Ecto neural progenitor cell (in vitro differentiated cells): ENCODE measurements at regions not wholly inside any gene's neighbourhood (a gene's known extent, or its start where the extent isn't known, plus 50 kb on each side); places are given as distances from the start of the nearest gene placed in this dataset.

ENCODE experiments used
- DNase-seq: peaks from one replicate; pipeline ENCODE4 v3.0.0-alpha.2; 2018; ENCODE audit warnings: low spot score

DNA sequence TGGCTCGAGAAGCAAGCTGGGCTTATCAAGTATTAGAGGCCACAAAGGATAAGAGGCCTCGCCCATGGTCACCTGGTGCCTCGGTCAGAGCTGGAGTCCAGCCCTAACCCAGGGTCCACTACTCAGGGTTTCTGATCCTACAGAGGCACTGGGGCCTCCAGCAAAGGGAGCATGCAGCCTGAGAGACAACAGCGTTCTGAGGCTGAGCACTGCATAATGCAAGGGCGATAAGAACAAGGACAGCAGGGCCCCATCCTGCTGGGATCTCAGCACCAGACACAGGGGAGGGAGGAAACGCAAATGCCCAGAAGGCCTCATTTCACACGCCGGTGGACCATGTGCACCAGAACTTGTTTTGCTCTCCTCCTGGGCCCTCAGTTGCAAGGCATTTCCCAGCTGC, 63.0 kb downstream of the C5orf15 start:
- no peak for DNase-seq

DNA sequence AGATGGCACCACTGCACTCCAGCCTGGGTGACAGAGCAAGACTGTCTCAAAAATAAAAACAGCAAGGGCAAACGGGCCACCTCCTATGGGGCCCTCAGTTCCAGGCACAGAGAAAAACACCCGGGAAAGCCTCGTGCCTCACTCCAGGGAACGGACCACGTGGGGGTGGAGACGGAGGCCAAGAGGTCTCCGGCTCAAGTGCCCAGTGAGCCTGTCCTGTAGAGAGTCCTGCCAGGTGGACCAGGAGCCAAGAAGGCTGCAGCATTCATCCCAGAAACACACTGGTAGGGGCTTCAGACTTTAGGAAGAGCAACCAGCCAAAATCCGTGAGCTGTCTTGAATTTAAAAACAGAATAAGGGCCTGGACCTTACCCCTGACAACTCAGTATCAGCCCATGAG, 63.8 kb downstream of the C5orf15 start:
- DNase-seq, result no peak

DNA sequence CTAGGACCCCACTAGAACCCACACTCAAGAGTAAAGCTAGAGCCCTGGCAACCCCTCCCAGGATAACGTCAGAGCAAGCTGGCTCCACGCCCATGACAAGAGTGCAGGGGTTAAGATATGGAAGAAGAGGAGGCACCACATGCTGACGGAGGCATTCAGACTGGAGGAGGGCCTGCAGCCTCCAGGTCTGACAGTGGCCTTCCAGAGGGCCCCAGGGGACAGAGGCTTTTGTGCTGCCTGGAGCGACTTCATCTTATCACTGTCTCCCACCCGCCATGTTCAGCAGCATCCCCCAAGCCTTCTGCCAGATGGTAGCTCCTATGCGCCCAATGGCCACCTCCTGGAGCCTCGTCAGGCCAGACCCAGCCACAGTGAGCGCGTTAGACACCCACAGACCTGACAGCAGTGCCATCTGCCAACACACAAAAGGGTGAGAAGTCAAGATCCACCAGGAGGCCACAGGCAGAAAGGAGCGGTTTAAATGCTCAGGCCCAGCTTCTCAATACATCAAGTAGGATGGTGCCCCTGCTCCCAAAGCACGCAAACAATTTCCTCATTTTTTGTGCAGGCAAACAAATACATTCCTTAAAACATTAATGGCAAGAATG, 65.8 kb downstream of the C5orf15 start:
- DNase-seq, result no peak

DNA sequence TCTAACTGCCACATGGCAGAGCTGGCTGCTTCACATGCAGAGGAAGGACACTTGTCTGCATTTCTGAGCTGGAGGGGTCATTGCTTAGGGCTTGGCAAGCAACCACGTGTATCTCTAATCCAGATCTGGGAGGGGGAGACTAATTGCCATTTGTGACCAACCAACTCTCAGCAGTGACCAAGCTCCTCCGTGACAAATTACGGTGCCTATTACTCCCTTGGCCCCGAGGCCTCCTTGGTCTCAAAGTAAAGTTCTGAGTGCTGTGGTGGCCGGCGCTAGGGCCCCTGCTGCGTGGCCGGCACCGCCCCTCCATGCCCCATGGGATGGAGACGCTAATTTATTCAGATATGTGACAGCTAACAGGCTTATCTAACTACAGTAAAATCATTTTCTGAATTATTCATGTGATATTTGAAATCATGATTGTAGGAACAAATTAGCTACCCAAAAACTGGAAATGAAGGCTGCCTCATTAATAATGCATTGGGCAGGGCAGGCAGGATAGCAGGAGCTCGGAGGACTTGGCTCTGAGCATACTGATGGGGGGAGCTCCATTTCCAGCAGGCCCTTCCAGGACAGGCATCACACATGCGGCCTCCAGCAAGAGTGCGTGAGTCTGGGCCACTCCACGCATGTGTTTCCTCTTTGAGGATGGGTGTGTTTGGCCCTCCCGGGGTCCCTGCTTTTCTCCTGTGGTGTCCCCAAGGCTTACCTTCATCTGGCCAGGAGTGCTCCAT, 67.7 kb downstream of the C5orf15 start:
- DNase-seq, result no peak

DNA sequence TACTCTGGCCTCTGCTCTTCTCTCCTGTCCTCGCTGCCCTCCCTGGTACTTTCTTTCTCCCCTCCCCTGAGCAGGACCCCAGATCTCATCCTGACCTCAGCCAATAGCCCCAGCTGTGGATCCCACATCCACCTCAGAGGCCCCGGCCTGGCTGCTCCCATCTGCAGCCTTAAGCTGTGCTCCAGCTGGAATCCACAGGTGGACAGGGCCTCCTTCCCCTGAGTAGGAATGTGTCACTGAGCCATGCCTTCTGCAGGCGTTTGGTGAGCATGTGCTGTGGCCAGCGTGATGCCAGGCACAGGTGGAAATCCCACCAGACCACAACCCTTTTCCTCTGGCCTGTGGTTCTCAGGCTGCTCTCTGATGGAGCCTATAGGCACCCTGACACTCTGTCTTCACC, 68.9 kb downstream of the C5orf15 start:
- no peak for DNase-seq

DNA sequence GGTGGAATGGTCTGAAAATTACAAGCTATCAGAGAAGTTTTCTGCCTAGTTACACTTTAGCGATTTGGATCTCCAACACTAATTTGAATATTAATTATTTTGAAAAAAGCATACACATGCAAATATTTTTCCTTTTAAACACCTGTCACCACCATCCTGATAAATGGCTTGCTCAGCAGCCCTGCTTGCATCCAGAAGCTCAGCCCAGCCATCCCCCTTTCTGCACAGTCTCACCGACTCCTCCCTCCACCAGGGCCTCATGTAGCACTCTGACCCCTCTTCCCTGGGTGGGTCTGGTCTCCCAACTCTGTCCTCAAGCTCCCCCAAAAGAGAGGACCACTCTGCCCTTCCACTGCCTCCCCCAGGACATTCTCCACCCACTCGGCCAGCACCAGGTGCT, 70.0 kb downstream of the C5orf15 start:
- no peak for DNase-seq

DNA sequence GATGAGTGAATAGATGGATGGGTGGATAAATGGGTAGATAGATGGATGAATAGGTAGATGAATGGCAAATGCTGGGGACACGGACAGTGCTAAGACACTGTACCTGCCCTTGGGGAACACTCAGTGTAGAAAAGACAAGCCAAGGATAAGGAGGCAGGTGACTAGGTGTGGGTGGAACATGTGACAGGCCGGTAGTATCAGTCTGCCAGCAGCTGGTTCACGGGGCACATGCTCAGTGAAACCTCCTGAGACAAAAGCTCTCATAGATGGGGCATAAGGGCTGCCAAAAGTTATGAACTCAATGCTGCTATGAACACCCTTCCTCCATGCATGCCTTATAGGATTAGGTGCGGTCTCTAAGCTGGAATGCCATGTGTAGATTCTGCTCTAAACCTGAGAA, 71.0 kb downstream of the C5orf15 start:
- no peak for DNase-seq

DNA sequence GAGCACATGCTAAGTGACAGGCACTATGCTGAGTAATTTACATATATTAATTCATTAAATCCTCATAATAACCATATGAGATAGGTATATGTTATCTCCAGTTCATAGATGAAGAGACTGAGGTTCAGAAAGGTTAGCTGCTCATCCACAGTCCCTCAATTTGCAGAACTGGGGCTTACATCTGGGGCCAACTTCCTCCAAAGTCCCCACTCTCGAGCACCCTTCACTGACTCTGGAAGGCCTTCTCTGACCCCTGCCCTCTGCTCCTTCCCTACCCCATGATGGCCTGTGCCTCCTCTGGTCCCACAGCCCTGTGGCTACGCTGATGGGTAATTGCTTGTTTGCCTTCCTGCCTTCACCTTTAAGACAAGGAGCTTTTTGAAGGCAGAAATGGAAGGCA, 71.6 kb downstream of the C5orf15 start:
- no peak for DNase-seq

DNA sequence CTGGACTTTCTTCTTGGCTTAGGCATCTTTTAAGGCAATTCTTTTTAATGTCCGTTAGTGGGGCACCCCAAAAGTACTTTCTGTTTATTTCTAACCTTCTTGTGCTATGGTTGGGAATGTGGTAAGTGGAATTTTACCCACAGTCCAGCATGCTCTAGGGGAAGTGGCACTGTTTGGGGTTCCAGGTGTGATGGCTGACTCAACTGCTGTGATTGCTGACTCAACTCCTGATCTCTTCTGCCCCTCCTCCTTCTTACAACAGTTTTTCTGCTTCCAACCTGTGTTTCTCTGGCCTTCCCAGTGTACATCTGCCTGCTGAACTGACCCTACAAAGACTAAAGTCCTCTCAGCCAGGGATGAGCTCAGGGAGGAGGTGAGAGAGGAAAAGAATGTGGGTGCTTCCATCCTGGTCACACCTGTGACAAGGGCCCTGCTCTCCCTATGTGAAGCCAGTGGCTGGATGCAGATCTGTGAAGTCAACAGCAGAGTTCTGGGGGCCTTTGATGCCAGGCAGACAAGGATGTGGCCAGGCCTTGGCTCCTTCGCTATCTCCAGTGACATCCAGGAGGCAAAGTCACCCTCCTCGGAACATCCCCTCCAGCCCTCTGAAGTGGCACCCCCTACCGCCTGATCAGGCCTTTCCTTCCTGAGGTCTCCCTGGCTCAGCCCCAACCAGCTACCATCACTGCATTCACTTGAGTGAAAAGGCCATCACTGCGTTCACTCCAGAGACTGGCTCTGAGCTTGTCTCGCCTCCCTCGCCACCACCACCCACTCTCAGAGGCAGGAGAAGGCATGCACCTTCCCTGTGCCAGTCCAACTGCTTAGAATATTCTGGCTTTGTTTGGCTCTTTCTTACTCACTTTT, 72.2 kb downstream of the C5orf15 start:
- no peak for DNase-seq

DNA sequence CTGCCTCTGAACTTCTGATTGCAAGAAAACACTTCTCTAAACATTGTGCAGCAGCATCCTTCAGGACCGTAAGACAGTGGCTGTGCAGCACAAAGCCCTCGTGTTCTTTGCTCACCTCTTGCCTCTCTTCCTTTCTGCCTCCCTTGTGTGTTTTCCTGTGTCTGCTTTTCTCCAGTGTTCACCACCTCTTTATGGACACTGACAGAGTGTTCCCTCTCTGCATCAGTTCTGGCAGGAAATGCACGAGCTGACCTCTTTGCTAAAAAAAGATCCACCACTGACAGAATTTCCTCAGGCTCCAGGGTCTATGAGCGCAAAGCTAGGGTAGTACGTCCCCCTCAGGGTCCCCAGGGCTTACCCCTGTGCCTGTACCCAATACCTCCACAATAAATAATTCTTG, 74.3 kb downstream of the C5orf15 start:
- DNase-seq, result no peak

DNA sequence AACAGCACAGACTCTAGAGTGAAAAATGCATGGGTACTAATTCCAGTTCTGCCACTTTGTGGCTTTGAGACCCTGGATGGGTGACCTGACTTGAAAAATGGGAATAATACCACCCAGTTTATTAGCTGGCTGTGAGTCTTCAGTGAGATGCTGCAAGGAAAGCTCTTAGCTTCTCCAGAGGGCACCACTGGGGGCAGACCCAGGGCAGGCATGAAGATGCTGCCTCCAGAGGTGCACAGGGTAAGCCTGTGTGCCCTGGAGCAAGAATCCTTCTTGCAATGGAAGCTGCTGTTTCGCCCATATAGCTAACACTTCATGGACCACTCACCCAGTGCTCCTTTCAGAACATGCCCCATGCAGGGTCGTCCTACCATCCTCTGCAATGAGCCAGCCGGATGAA, 75.7 kb downstream of the C5orf15 start:
- no peak for DNase-seq

DNA sequence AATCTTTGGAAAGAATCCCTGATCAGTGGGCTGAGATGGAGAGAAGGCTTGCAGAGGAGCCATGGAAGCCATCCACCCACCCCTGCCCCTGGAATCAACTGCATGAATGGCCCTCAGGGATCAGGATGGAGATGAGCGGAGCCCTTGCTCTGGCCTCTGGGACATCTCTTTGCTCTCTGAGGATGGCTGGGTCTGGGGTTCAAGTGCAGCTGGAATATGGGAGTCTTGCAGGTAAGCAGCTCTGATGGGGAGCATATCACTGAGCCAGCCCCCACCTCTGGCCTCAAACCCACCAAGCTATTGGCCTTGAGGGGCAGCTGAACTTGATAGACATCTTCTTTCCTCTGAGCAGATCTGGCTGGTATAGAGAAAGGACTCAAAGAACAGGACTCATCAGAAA, 76.1 kb downstream of the C5orf15 start:
- no peak for DNase-seq

DNA sequence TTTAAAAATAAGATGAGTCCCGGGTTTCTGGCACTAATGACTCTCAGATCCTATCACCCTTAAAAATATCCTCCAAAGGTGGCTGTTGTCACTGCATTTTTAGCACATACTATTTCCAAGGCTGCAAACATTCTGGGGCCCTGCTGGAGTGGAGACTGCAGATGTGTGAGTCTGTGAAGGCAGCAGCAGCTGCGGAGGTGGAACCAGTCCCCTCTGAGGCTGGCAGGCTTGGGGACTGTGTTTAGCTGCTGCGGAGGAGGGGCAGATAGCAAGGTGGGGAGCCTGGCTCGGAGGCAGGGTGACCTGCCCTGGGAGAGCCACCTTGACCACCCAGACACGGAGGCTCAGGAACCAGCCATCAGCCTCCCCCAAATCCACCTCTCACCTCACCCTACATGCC, 77.0 kb downstream of the C5orf15 start:
- no peak for DNase-seq

DNA sequence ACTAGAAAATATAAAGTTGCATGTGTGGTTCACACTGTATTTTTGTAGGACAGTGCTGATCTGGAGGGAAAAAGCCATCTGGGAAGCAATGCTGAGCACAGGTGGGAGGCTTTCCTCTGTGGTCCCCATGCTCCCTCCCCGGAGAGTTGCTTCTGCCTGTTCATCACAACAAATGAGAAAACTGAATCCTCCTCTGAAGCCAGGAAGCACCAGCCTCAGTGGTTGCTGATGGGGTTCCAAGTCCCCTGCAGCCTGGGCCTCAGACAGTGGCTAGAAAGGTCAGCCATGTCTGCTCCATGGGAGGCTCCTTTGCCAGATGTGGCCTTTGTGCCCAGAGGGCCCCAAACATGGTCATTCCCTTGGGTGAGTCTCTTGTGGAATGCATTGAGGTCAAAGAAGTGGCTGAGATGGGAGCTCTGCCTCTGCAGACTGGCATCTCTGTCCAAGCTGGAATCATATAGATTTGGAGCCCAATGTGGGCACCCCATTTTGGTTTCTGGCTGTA, 77.6 kb downstream of the C5orf15 start:
- DNase-seq, result no peak

DNA sequence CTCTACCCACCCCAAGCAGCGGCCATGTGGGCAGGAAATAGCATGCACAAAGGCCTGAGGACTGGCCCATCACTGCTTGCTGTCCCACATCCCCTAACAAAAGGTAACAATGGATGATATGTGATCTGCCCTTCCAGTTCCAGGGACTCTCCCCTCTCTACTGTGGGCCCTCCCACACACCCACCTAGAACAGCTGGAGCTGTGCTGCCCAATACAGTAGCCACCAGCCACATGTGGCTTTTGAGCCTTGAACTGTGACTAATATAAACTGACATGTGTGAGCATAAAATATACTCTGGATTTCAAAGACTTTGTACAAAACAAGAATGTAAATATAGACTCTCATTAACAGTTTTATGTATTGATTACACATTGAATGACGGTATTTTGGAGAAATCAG, 78.1 kb downstream of the C5orf15 start:
- DNase-seq, result no peak

DNA sequence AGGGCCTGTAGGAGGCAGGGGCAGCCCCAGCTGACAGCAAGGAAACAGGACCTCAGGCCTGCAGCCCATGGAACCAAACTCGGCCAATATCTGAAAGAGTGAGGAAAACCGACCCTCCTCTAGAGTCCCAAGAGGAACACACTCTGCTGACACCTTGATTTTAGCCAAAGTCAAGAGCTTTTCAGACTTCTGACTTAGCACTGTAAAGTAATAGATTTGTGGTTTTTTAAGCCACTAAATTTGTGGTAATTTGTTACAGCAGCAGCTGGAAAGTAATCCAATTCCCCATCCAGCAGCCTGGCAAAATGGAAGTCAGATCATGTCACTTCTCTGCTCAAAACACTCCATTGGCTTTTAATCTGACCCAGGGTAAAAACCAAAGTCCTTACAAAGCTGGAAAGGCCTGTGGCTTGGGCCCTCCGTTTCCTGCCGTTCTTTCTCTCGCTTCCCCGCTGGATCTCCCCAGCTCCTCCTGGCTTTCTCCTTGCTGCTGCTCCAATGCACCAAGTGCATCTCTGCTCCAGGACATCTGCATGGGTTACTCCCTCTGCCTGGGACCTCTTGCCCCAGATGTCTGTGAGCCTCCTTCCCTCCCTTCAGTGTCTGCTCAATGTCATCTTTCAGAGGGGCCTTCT, 79.0 kb downstream of the C5orf15 start:
- DNase-seq, result no peak

DNA sequence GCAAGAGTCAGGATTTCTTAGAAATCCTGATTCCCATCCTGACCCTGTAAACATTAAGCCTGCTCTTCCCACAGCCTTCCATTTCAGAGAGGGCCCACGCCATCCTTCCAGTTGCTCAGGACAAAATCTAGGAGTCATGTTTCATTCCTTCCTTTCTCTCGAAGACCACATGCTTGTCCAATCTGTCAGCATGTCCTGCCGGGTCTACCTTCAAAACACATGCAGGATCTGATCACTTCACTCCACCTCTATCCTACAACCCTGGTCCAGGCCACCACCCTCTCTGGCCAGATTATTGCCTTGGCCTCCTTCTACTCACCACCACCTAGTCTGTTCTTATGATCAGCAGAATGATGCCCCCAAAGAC, 79.8 kb downstream of the C5orf15 start:
- no peak for DNase-seq

DNA sequence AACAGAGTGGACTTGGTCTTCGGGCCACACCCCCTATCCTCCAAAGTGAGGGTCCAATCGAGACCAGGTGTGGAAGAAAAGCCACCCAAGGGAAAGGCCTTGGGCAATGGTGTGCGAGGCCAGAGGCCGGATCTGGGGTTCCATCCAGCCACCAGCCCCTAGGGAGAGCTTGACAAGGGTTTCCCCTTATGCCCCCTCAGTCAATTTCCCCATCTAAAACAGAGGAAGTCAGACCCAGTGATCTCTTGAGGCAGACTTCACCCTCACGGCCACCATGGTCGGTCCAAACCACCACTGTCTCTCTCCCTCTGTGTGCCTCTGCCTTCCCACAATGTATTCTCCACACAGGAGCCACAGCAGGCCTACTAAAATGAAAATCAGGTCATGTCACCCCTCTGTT, 82.9 kb downstream of the C5orf15 start:
- DNase-seq, result no peak

DNA sequence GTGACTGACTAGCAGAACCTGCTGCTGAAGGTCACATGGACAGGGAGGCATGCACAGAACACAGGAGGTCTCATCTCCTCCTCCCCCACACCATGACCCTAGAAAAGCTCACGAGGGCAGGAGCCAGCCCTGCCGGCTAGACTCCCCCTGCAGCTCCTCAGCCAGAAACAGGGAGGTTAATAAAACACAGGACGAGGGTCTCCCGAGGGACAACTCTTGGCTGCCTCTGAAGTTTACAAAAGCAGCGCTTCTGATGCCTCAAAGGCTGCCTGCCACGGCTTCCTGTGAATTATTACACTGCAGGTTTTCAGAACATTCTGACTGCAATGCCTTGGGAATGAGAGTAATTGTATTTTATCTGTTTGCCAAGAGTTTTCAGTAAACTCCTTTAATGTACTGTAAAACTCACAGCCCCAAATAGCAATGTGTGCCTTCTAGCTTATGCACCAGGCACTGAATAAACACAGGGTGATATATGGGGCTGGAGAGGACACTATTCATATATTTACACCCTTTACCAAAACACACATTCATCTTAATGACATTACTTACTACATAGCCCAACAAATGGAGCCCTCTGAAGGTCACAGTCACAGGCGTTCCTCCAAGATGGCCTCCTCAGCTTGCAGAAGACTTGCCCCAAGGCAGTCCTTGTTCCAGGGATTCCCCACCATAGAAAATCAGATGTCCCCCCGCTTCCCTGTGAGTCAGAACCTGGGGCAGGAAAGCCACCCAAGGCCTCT, 83.7 kb downstream of the C5orf15 start:
- no peak for DNase-seq

DNA sequence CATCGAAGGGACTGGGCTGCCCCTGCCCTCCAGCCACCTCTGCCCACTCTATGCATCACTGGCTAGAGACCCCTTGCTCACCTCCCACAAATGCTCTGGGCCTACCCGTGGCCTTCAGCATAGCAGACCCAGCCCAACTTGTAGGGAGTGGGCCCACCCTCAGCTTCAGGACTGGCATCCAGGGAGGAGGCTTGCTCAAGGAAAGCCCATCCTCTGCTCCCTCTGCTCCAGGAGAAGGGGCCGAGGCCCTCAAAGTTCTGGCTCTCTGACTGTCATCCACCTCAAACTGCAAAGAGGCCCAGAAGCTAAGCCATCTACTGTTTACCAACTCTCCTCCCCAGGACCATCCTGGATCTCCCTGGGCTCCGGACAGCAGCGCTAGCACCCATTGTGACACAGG, 84.5 kb downstream of the C5orf15 start:
- DNase-seq, result no peak

DNA sequence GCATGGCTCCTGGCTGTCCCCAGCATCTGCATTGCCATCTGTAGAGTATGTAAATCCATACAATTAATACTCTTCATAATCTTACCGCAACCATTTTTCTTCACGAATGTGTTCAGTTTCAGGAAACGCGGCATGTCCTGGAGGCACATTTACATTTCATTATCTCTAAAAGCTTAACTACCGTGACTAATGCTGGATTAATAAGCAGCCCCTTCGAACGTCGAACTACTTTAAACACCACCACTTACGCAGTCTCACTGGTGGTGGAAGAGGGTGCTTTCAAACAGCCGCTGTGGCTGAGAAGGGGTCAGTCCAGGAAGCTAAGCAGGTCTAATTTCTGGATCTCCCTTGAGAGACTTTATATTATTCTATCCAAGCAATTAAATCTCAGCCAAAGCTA, 85.6 kb downstream of the C5orf15 start:
- no peak for DNase-seq

DNA sequence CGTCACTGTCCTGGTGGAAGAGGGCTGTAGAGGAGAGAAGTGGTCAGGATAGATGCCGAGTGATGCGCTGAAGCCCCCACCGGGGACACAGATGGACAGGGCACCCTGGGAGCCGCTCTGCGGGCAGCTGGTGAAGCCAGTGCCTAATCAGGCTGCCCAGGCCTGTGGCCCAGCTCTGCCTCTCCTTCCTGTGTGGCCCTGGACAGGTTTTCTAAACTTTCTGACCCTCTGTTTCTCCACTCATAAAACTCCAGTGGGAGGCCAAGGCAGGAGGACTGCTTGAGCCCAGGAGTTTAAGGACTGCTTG, 86.1 kb downstream of the C5orf15 start:
- DNase-seq, result no peak
